ENCODE measurements at regions not wholly inside any gene's neighbourhood (a gene's known extent, or its start where the extent isn't known, plus 50 kb on each side); places are given as distances from the start of the nearest gene placed in this dataset.

DNA sequence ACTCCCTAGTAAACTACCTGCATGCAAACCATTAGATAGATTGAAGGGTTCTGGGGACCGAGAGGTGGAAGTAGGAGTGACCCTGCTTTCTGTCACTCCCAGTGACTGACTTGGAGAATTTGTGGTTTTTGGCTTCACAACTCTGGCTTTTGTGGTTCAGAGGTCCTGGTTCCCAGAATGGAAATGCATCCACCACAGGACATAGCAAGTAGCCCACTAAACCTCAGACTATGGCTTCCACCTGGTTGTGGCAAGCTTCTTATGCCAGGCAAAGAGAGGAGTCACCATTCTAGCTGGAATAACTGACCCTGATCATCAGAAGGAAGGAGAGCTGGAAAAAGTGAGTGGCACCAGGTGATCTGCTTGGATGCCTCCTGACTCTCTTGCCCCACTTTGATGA is 162.4 kb upstream of the TMEM260 start:
- no peak for DNase-seq (ENCODE audit: low read depth)
- H3K4me3 ChIP-seq (ENCODE audit: control insufficient read depth, low read depth, low read length): no peak overlapping the region
- TF ChIP-seq, protein P1, sequence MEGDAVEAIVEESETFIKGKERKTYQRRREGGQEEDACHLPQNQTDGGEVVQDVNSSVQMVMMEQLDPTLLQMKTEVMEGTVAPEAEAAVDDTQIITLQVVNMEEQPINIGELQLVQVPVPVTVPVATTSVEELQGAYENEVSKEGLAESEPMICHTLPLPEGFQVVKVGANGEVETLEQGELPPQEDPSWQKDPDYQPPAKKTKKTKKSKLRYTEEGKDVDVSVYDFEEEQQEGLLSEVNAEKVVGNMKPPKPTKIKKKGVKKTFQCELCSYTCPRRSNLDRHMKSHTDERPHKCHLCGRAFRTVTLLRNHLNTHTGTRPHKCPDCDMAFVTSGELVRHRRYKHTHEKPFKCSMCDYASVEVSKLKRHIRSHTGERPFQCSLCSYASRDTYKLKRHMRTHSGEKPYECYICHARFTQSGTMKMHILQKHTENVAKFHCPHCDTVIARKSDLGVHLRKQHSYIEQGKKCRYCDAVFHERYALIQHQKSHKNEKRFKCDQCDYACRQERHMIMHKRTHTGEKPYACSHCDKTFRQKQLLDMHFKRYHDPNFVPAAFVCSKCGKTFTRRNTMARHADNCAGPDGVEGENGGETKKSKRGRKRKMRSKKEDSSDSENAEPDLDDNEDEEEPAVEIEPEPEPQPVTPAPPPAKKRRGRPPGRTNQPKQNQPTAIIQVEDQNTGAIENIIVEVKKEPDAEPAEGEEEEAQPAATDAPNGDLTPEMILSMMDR (IDR thresholded peaks at IDR 0.05; ENCODE audit: control insufficient read depth, insufficient read depth, low read depth, low read length, missing control alignments): no peak

DNA sequence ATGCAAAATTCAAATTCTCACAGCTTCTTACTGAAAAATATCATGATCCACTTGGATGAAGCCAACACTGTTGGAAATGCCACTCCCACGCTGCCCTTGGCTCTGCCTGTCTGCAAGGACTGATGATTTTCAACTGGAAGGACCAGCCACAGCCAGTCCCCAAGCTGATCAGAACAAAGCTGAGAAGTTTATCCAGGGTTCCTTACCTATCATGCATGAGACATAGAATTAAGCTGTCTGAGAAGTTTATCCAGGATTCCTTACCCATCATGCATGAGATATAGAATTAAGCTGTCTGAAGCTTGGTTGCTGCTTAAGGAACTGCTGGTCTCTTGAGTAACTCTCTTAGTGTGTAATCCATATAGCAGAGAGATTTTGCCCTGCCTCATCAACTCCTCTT is 159.8 kb upstream of the TMEM260 start:
- TF ChIP-seq, protein P1 (IDR thresholded peaks at IDR 0.05; ENCODE audit: control insufficient read depth, insufficient read depth, low read depth, low read length, missing control alignments): no peak
- DNase-seq (ENCODE audit: low read depth): no peak
- H3K4me3 ChIP-seq (ENCODE audit: control insufficient read depth, low read depth, low read length): no peak overlapping the region

DNA sequence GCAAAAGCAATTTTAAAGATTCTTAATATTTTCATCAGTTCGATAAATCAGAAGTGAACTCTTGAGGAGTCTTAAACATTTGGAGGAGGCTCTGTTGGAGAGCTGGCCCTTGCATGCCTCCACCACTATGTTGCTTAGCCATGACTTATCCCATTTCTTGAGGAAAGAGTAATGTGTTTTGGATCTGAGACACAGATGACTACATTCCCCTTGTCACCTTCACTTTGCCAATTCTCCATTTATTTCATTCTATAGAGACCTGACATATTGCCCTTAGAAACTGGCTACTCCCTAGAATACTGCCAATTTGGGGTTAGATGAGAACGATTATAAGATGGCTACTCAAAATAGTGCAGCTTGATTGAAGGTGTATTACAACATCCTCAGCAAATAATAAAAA is 157.4 kb upstream of the TMEM260 start:
- TF ChIP-seq, protein P1 (IDR thresholded peaks at IDR 0.05; ENCODE audit: control insufficient read depth, insufficient read depth, low read depth, low read length, missing control alignments): no peak
- no peak overlapping the region for H3K4me3 ChIP-seq (ENCODE audit: control insufficient read depth, low read depth, low read length)
- no peak for DNase-seq (ENCODE audit: low read depth)

DNA sequence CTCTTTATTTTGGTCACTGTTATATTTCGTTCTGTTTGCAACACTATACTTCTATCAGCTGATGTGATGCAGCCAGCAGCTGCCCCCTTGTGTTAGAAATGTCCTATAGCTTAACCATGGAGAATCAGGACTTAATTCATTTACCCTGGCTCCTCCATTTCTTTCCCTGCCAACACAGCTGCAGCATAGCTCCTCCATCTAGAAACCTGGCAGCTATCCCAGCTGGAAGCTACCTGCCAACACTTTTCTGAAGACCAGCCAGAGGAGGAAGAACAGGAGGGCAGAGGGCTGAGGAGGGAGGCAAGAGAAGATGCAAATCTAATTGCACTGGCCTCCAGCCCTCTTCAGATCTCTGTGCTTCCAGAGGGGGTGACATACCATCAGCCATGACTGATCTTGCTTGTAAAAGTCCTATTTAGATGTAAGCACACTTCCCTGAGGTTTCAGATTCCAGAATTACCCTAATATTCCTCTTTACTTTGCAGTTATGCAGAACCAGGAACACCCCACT is 156.8 kb upstream of the TMEM260 start:
- H3K4me3 ChIP-seq (ENCODE audit: control insufficient read depth, low read depth, low read length): no peak overlapping the region
- TF ChIP-seq, protein P1 (IDR thresholded peaks at IDR 0.05; ENCODE audit: control insufficient read depth, insufficient read depth, low read depth, low read length, missing control alignments): peak; percentile 81
- peak; percentile 43 for DNase-seq (ENCODE audit: low read depth)

DNA sequence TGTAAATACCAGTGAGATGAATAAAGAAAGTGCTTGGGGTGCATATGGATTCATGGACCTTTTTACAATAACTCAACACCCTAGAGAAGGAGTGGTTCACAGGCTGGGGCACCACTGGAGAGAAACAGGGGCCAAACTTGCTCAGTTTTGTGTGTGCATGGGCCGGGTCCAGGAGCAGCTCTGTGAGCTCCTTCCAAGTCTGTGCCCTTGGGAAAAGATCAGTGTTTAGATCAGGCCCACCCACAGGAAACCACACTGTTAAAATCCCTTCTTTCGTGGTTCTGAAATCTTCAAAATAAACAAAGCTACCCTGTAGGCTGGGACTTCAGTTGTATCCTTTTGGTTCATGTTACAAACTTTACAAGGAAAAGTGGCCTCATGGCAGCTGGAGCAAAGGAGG is 156.1 kb upstream of the TMEM260 start:
- TF ChIP-seq, protein P1 (IDR thresholded peaks at IDR 0.05; ENCODE audit: control insufficient read depth, insufficient read depth, low read depth, low read length, missing control alignments): no peak
- no peak overlapping the region for H3K4me3 ChIP-seq (ENCODE audit: control insufficient read depth, low read depth, low read length)
- peak; percentile 20 for DNase-seq (ENCODE audit: low read depth)

DNA sequence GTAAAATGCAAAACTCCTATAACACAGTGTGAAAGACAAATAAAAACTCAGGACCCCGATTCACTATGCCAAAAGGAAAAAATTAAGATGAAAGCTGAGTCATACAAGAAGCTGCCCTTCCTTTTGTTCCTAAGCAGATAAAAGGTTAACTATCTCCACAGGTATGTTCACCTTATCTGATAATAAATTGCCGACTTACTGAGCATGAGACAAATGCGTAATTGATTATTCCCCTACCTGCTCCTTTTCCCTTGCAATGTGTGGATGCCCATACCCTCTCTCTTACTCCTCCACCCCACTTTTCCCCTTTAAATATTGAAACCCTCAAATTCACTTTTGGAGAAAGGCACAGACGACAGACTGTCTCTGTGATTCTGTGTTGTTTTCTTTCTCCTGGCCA is 148.6 kb upstream of the TMEM260 start:
- TF ChIP-seq, protein P1 (IDR thresholded peaks at IDR 0.05; ENCODE audit: control insufficient read depth, insufficient read depth, low read depth, low read length, missing control alignments): no peak
- H3K4me3 ChIP-seq (ENCODE audit: control insufficient read depth, low read depth, low read length): no peak overlapping the region
- no peak for DNase-seq (ENCODE audit: low read depth)

All from AG09309 (cell line).